ENCODE measurements at regions not wholly inside any gene's neighbourhood (a gene's known extent, or its start where the extent isn't known, plus 50 kb on each side); places are given as distances from the start of the nearest gene placed in this dataset.

DNA sequence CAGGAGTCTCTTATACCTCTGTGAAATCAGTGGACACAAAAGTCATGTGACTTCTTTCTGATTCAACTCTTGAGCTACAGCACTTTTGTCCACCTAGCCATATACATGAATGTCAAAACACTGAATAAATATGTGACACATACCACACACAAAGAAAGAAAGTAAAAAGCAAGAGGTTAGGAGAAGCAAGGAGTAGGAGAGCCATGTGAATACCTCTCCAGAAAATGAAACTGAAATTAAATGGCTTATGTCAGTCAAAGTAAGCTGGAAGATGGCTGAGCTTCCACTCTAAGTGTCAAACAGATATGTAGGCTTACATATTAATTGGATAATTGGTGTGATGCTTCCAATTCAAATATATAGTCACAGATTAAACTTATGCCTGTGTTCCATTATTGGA, 1050.5 kb downstream of the BCL11A start:
- TF ChIP-seq POLR2AphosphoS5 (IDR thresholded peaks at IDR 0.05; ENCODE audit: low read depth) (no peak), CTCF (IDR thresholded peaks at IDR 0.05; ENCODE audit: insufficient read depth, low read length) (no peak), GABPA (IDR thresholded peaks at IDR 0.05; ENCODE audit: low read depth) (no peak), REST (IDR thresholded peaks at IDR 0.05; ENCODE audit: insufficient replicate concordance, low read depth) (no peak)

All from HL-60 (cell line).